B cell (primary cell): ENCODE measurements at regions not wholly inside any gene's neighbourhood (a gene's known extent, or its start where the extent isn't known, plus 50 kb on each side); places are given as distances from the start of the nearest gene placed in this dataset.

Experiments
- EZH2 ChIP-seq: IDR thresholded peaks from 2 replicates; pipeline ENCODE4 v1.6.1; 2012; ENCODE audit warnings: borderline replicate concordance, low read depth, mild to moderate bottlenecking, moderate library complexity, low read length; ENCODE audit not compliant: insufficient read depth, poor library complexity, severe bottlenecking
- TF ChIP-seq, protein P1 (sequence below): fragments of 200-600 bp; IDR thresholded peaks from one replicate; pipeline ENCODE4 v1.8.0; 2022; ENCODE audit warnings: antibody characterized with exemption, mild to moderate bottlenecking

DNA sequence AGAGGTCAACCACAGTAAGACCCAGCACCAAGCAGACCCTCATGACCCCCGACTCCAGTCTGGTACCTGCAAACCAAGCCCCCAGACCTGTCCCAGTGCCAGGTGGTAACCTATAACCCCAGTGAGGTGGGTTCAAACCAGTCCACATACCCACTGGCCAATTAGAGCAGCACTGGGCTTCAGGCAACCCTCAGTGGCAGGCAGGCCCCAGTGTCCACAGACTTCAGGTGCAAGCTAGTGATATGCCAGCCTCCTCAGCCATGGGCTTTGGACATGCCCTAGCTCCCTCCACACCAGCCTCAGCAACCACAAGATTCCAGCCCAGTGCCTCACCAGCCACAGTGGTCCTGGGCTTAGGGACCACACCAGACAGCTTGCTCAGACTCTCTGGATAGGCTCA lies 276.6 kb downstream of the DTWD2 start:
- TF ChIP-seq, protein P1, sequence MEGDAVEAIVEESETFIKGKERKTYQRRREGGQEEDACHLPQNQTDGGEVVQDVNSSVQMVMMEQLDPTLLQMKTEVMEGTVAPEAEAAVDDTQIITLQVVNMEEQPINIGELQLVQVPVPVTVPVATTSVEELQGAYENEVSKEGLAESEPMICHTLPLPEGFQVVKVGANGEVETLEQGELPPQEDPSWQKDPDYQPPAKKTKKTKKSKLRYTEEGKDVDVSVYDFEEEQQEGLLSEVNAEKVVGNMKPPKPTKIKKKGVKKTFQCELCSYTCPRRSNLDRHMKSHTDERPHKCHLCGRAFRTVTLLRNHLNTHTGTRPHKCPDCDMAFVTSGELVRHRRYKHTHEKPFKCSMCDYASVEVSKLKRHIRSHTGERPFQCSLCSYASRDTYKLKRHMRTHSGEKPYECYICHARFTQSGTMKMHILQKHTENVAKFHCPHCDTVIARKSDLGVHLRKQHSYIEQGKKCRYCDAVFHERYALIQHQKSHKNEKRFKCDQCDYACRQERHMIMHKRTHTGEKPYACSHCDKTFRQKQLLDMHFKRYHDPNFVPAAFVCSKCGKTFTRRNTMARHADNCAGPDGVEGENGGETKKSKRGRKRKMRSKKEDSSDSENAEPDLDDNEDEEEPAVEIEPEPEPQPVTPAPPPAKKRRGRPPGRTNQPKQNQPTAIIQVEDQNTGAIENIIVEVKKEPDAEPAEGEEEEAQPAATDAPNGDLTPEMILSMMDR = no peak
- TF ChIP-seq EZH2 = no peak
